IMR-90 (cell line): ENCODE measurements at regions not wholly inside any gene's neighbourhood (a gene's known extent, or its start where the extent isn't known, plus 50 kb on each side); places are given as distances from the start of the nearest gene placed in this dataset.

ENCODE experiments used
- ATAC-seq: fragments of 200-7000 bp; cut with Tn5 transposase; 2 replicates; pipeline ENCODE4 v1.9.1; 2020; ENCODE audit warnings: low read depth, mild to moderate bottlenecking, moderate library complexity
- BruUV-seq: library from RNA; stranded (reverse); fragments of 400-500 nt; replicated peaks from 2 replicates; lab custom pipeline; 2021; lab: Mats Ljungman, UMichigan
- CTCF ChIA-PET: fragments of 300-600 bp; formaldehyde crosslinking; extraction: SDS; loops from one replicate; lab custom pipeline; 2021; ENCODE audit warnings: antibody characterized with exemption; lab: Yijun Ruan, JAX
- POLR2A ChIA-PET: fragments of 300-600 bp; sonication (Branson Sonifier 250); formaldehyde crosslinking; loops from one replicate; lab custom pipeline; 2022; ENCODE audit warnings: antibody characterized with exemption; ENCODE audit not compliant: unreplicated experiment; lab: Charles Lee
- DNase-seq: peaks from one replicate; pipeline ENCODE4 v3.0.0; 2013
- H2AFZ ChIP-seq: replicated peaks from 2 replicates; pipeline ENCODE3; 2013; ENCODE audit warnings: low read length, mild to moderate bottlenecking; ENCODE audit not compliant: poor library complexity
- H2AK5ac ChIP-seq: 2 replicates; pipeline ENCODE4 v1.6.1; 2013; ENCODE audit warnings: low read depth, low read length, inconsistent platforms
- H2AK9ac ChIP-seq: replicated peaks from 2 replicates; pipeline ENCODE3; 2013; ENCODE audit warnings: mild to moderate bottlenecking, low read depth, low read length, moderate library complexity; ENCODE audit not compliant: poor library complexity
- H2BK120ac ChIP-seq: 2 replicates; pipeline ENCODE4 v1.6.1; 2013; ENCODE audit warnings: low read depth, low read length, inconsistent platforms
- H2BK15ac ChIP-seq: 3 replicates; pipeline ENCODE4 v1.6.1; 2013; ENCODE audit warnings: low read depth, low read length, inconsistent platforms
- H2BK20ac ChIP-seq: 2 replicates; pipeline ENCODE4 v1.6.1; 2013; ENCODE audit warnings: low read depth, mild to moderate bottlenecking, inconsistent platforms, low read length, moderate library complexity
- H2BK5ac ChIP-seq: 2 replicates; pipeline ENCODE4 v1.6.1; 2013; ENCODE audit warnings: mild to moderate bottlenecking, low read depth, low read length, inconsistent platforms; ENCODE audit not compliant: poor library complexity, severe bottlenecking
- H3K14ac ChIP-seq: replicated peaks from 2 replicates; pipeline ENCODE4 v1.6.1; 2013; ENCODE audit warnings: low read depth, low read length, inconsistent platforms
- H3K18ac ChIP-seq: 2 replicates; pipeline ENCODE4 v1.6.1; 2013; ENCODE audit warnings: low read depth, low read length, control low read depth
- H3K23ac ChIP-seq: 2 replicates; pipeline ENCODE4 v1.6.1; 2013; ENCODE audit warnings: low read depth, low read length, inconsistent platforms
- H3K27ac ChIP-seq: 2 replicates; pipeline ENCODE4 v1.5.1; 2013; ENCODE audit warnings: mild to moderate bottlenecking, control low read depth, low read length; ENCODE audit not compliant: insufficient read depth
- H3K27me3 ChIP-seq: 2 replicates; pipeline ENCODE4 v1.6.1; 2013; ENCODE audit warnings: low read length; ENCODE audit not compliant: control insufficient read depth, insufficient read depth
- H3K36me3 ChIP-seq: 2 replicates; pipeline ENCODE4 v1.6.1; 2013; ENCODE audit warnings: low read length, mixed read lengths; ENCODE audit not compliant: control insufficient read depth, insufficient read depth
- H3K4ac ChIP-seq: 2 replicates; pipeline ENCODE4 v1.6.1; 2013; ENCODE audit warnings: low read depth, low read length, inconsistent platforms
- H3K4me1 ChIP-seq: 2 replicates; pipeline ENCODE4 v1.6.1; 2013; ENCODE audit warnings: low read length, mixed read lengths; ENCODE audit not compliant: control insufficient read depth, insufficient read depth
- H3K4me2 ChIP-seq: 2 replicates; pipeline ENCODE4 v1.6.1; 2013; ENCODE audit warnings: low read depth, mild to moderate bottlenecking, control low read depth, low read length, moderate library complexity
- H3K4me3 ChIP-seq: 2 replicates; pipeline ENCODE4 v1.5.1; 2013; ENCODE audit warnings: low read depth, mild to moderate bottlenecking, control low read depth, low read length, moderate library complexity; ENCODE audit not compliant: insufficient read depth
- H3K56ac ChIP-seq: 2 replicates; pipeline ENCODE4 v1.6.1; 2013; ENCODE audit warnings: low read length, inconsistent platforms; ENCODE audit not compliant: insufficient read depth; ENCODE audit errors: extremely low read depth
- H3K79me1 ChIP-seq, 2 experiments: 2 replicates each; pipeline ENCODE4 v1.6.1; 2013; ENCODE audit warnings: low read length in 2 of 2, inconsistent platforms in 1 of 2, low read depth in 1 of 2
- H3K9ac ChIP-seq: 2 replicates; pipeline ENCODE4 v1.6.1; 2013; ENCODE audit warnings: low read depth, low read length, control low read depth
- H3K9me1 ChIP-seq: 2 replicates; pipeline ENCODE4 v1.6.1; 2013; ENCODE audit warnings: low read length, inconsistent platforms; ENCODE audit not compliant: insufficient read depth
- H3K9me3 ChIP-seq: 2 replicates; pipeline ENCODE4 v1.6.1; 2013; ENCODE audit warnings: low read length; ENCODE audit not compliant: control insufficient read depth, insufficient read depth
- H4K20me1 ChIP-seq: 2 replicates; pipeline ENCODE4 v1.6.1; 2013; ENCODE audit warnings: low read length, inconsistent platforms; ENCODE audit not compliant: insufficient read depth
- H4K5ac ChIP-seq: 2 replicates; pipeline ENCODE4 v1.6.1; 2013; ENCODE audit warnings: mild to moderate bottlenecking, low read depth, low read length, control low read depth
- H4K8ac ChIP-seq, 2 experiments: 2 replicates each; pipeline ENCODE4 v1.6.1; 2013; ENCODE audit warnings: low read depth in 2 of 2, low read length in 2 of 2, control low read depth in 1 of 2, inconsistent platforms in 1 of 2
- H4K91ac ChIP-seq: 2 replicates; pipeline ENCODE4 v1.6.1; 2013; ENCODE audit warnings: low read depth, low read length, inconsistent platforms; ENCODE audit not compliant: insufficient read depth
- FOS ChIP-seq: fragments of 150-350 bp; IDR thresholded peaks from 2 replicates; pipeline ENCODE4 v1.6.1; 2016; ENCODE audit warnings: low read depth, low read length
- MAFK ChIP-seq: IDR thresholded peaks from 2 replicates; pipeline ENCODE4 v1.6.1; 2012; ENCODE audit warnings: low read depth, low read length, improper control_type of control experiment
- RFX5 ChIP-seq: IDR thresholded peaks from 2 replicates; pipeline ENCODE4 v1.8.0; 2012; ENCODE audit warnings: low read depth, mild to moderate bottlenecking, low read length, moderate library complexity
- SMC3 ChIP-seq: fragments of 150-350 bp; IDR thresholded peaks from 2 replicates; pipeline ENCODE4 v1.6.1; 2016; ENCODE audit warnings: low read depth, mild to moderate bottlenecking, antibody characterized with exemption, low read length, moderate library complexity
- WGBS, 2 experiments: methylation state at CpG; one replicate each; pipeline versions ENCODE4 v1.1.5 to v1.1.7; 2013; ENCODE audit warnings: missing lambda C conversion rate in 2 of 2; ENCODE audit not compliant: insufficient read length in 1 of 2; ENCODE audit errors: extremely low coverage in 2 of 2; 5-methylcytosine and 5-hydroxymethylcytosine counted together
- dilution Hi-C: fragments of 300-500 bp; cut with HindIII; formaldehyde crosslinking; loops from one replicate; pipeline ENCODE4 v1.14.3; 2018; ENCODE audit warnings: low sequenced_read_pairs; ENCODE audit not compliant: unreplicated experiment
- in situ Hi-C: fragments of 300-500 bp; cut with MboI; formaldehyde crosslinking; loops from 3 replicates; pipeline ENCODE4 v1.14.3; 2019; ENCODE audit warnings: low sequenced_read_pairs, inconsistent platforms, mixed read lengths
- intact Hi-C: fragments of 100-400 bp; cut with micrococcal nuclease; formaldehyde crosslinking; loops from 2 replicates; pipeline ENCODE4 v1.10.0; 2022

DNA sequence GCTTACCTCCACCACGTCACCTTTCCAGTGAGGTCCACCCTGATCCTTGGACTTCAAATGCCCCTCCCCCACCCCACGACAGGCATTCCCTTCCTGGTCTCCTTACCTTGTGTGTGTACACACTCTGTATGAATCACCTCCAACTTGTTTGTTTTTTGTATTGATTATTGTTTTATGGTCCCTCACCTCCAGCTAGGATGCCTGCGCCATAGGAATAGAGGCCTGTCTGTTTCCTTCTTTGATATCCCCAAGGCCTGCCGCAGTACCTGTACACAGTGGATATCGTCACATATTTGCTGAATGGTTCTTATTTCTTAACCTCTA, 219.6 kb upstream of the POU3F1 start:
- H2BK20ac ChIP-seq = no peak overlapping the region
- no peak overlapping the region for H2BK5ac ChIP-seq
- no peak overlapping the region for H3K56ac ChIP-seq
- no peak overlapping the region for H4K8ac ChIP-seq
- dilution Hi-C loops (no loop called here), intact Hi-C loops (no loop called here), in situ Hi-C loops (no loop called here)
- H3K79me1 ChIP-seq = no peaks in the 10 kb centered on the region
- no peaks in the 10 kb centered on the region for H3K36me3 ChIP-seq
- CTCF ChIA-PET = no interaction called here
- no peak overlapping the region for H3K4ac ChIP-seq
- H2BK15ac ChIP-seq = no peak overlapping the region
- H3K4me1 ChIP-seq = no peaks in the 10 kb centered on the region
- 50% methylated on average over 1 of the region's 5 CpGs; no CpG with 5 or more reads in 1 of the 2 experiments for WGBS, 2 experiments
- no peak overlapping the region for H2AFZ ChIP-seq
- no peak overlapping the region for H3K9ac ChIP-seq
- H3K9me3 ChIP-seq = no peaks in the 10 kb centered on the region
- no peak overlapping the region for H3K27ac ChIP-seq
- no peak for DNase-seq
- H3K9me1 ChIP-seq = no peaks in the 10 kb centered on the region
- TF ChIP-seq MAFK (no peak), SMC3 (no peak), RFX5 (no peak), FOS (no peak)
- no peak overlapping the region for H3K14ac ChIP-seq
- no peak overlapping the region for H3K18ac ChIP-seq
- no peaks in the 10 kb centered on the region for H4K20me1 ChIP-seq
- ATAC-seq = no peak
- no peak overlapping the region for H3K4me3 ChIP-seq
- H4K91ac ChIP-seq = no peak overlapping the region
- no peak overlapping the region for H2BK120ac ChIP-seq
- H2AK9ac ChIP-seq = no peak overlapping the region
- H3K27me3 ChIP-seq = peaks cover 3% of the 10 kb centered on the region; the same call in 1 of the 2 replicates
- POLR2A ChIA-PET = no interaction called here
- H3K23ac ChIP-seq = no peak overlapping the region
- H4K5ac ChIP-seq = no peak overlapping the region
- no peak overlapping the region for H2AK5ac ChIP-seq
- H3K4me2 ChIP-seq = no peak overlapping the region
- no TSS peak for BruUV-seq
